ENCODE measurements at regions not wholly inside any gene's neighbourhood (a gene's known extent, or its start where the extent isn't known, plus 50 kb on each side); places are given as distances from the start of the nearest gene placed in this dataset.

DNA sequence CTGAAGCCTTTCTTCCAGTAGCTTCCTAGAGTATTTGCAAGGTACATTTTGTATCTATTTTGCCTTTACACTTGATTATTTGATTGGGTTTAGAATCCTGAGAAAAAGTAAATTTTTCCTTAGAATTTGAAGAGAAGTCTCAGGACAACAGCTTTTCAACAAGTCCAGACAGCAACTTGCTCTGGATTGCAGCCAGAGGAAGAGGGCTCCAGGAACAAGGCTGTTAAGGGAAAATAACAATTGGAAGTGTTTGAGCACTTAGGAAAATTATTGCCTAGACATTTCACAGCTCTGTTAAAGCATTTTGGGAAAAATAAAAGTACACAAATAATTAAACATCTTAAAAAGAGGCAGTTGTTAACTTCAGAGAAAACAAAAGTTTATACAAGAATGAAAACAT lies 58.3 kb upstream of the RAPGEF4 start:
- peaks cover 0 to 4% of the 10 kb centered on the region in 2 donors for H3K4me1 ChIP-seq (replicated peaks in 1 of 2)
- no peak overlapping the region for H3K4me3 ChIP-seq
- H3K27me3 ChIP-seq, result no peaks in the 10 kb centered on the region
- intact Hi-C loops (cut with DNase I), result no loop called here
- no peak overlapping the region for H3K27ac ChIP-seq
- no peak for DNase-seq
- H3K36me3 ChIP-seq (replicated peaks in 1 of 2), result no peaks in the 10 kb centered on the region
- no peaks in the 10 kb centered on the region for H3K9me3 ChIP-seq (replicated peaks in 1 of 3)
- TF ChIP-seq POLR2A (IDR thresholded peaks at IDR 0.05), result no peak
- TF ChIP-seq, protein P1, sequence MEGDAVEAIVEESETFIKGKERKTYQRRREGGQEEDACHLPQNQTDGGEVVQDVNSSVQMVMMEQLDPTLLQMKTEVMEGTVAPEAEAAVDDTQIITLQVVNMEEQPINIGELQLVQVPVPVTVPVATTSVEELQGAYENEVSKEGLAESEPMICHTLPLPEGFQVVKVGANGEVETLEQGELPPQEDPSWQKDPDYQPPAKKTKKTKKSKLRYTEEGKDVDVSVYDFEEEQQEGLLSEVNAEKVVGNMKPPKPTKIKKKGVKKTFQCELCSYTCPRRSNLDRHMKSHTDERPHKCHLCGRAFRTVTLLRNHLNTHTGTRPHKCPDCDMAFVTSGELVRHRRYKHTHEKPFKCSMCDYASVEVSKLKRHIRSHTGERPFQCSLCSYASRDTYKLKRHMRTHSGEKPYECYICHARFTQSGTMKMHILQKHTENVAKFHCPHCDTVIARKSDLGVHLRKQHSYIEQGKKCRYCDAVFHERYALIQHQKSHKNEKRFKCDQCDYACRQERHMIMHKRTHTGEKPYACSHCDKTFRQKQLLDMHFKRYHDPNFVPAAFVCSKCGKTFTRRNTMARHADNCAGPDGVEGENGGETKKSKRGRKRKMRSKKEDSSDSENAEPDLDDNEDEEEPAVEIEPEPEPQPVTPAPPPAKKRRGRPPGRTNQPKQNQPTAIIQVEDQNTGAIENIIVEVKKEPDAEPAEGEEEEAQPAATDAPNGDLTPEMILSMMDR (IDR thresholded peaks at IDR 0.05), result no peak

DNA sequence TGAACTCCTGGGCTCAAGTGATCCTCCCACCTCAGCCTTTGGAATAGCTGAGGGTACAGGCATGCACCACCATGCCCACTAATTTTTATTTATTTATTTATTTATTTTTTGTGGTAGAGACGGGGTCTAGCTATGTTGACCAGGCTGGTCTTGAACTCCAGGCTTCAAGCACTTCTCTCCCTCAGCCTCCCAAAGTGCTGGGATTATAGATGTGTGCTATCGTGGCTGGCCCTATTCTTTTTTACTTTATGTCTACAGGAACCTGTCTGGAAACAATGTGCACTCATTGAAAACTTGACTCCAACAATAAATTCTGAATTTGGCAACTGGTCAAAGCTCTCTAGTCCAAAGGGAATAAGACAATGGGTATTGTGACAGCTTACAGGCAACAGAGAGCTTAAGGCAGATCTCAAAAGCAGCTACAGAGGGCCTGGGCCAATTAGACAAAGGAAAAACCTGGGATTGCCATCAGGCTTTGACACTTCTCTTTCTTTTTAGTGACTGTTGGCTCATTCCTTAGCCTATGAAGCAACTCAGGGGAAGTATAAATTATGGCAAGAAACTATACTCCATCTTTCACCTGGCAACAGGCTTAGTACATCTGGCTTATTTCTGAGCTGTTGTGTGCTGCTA lies 55.1 kb upstream of the RAPGEF4 start:
- DNase-seq, result no peak

DNA sequence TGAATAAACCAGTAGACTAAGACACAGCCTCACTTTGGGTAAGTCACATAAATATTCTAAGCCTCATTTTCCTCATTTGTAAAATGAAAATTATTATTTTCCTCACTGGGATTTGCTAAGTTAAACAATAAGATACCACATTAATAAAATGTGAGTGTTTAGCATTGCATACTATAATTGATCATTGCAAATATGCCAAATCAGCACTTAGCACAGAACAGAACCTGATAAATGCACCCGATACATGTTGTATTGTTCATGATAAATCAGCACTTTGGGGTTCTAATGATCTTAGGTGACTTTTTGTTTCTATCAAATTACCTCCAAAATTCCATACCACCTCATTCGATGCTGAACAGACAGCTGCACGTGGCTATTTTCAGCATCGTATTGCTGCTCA lies 50.2 kb upstream of the RAPGEF4 start:
- Histone ChIP-seq H3K4me3 (no peak overlapping the region), H3K4me1 (replicated peaks in 1 of 2) (no peaks in the 10 kb centered on the region), H3K9me3 (replicated peaks in 1 of 3) (no peaks in the 10 kb centered on the region), H3K36me3 (replicated peaks in 1 of 2) (no peaks in the 10 kb centered on the region), H3K27ac (no peak overlapping the region), H3K27me3 (no peaks in the 10 kb centered on the region)
- intact Hi-C loops (cut with DNase I), result no loop called here
- WGBS, 4 donors, result 81 to 97% (median 89%) methylated on average over 4 of the region's 4 CpGs
- no peak for DNase-seq
- TF ChIP-seq POLR2A (IDR thresholded peaks at IDR 0.05), result no peak
- TF ChIP-seq, protein P1 (IDR thresholded peaks at IDR 0.05), result no peak

More for the DNA sequence above, 55.1 kb upstream of the RAPGEF4 start:
- Histone ChIP-seq H3K9me3 (replicated peaks in 1 of 3) (no peaks in the 10 kb centered on the region), H3K27ac (no peak overlapping the region), H3K36me3 (replicated peaks in 1 of 2) (no peaks in the 10 kb centered on the region), H3K4me1 (replicated peaks in 1 of 2) (no peaks in the 10 kb centered on the region), H3K4me3 (no peak overlapping the region), H3K27me3 (no peaks in the 10 kb centered on the region)
- TF ChIP-seq, protein P1 (IDR thresholded peaks at IDR 0.05), result no peak
- no peak for TF ChIP-seq POLR2A (IDR thresholded peaks at IDR 0.05)
- intact Hi-C loops (cut with DNase I), result no loop called here
- WGBS, 4 donors, result 69 to 77% (median 73%) methylated on average over 2 of the region's 2 CpGs
